ENCODE measurements at regions not wholly inside any gene's neighbourhood (a gene's known extent, or its start where the extent isn't known, plus 50 kb on each side); places are given as distances from the start of the nearest gene placed in this dataset.
A peak's percentile ranks its signal among the peaks of the same experiment; 100 is the strongest.
"Not testable (repeated sequence)": the region's sequence is repeated elsewhere in the genome, so short reads cannot be mapped to it uniquely, and the experiment has no call there.

- ATAC-seq = no peak
Measured at GRCh38 chr10:91000985-91001384, 80.1 kb upstream of the ANKRD1 start.

GRCh38 chr10:91002656-91003055 lies 81.8 kb upstream of the ANKRD1 start:
- TF ChIP-seq, protein P1, sequence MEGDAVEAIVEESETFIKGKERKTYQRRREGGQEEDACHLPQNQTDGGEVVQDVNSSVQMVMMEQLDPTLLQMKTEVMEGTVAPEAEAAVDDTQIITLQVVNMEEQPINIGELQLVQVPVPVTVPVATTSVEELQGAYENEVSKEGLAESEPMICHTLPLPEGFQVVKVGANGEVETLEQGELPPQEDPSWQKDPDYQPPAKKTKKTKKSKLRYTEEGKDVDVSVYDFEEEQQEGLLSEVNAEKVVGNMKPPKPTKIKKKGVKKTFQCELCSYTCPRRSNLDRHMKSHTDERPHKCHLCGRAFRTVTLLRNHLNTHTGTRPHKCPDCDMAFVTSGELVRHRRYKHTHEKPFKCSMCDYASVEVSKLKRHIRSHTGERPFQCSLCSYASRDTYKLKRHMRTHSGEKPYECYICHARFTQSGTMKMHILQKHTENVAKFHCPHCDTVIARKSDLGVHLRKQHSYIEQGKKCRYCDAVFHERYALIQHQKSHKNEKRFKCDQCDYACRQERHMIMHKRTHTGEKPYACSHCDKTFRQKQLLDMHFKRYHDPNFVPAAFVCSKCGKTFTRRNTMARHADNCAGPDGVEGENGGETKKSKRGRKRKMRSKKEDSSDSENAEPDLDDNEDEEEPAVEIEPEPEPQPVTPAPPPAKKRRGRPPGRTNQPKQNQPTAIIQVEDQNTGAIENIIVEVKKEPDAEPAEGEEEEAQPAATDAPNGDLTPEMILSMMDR (IDR thresholded peaks at IDR 0.05) = no peak
- POLR2A ChIA-PET = no interaction called here
- peaks cover 2% of the 10 kb centered on the region for H3K27me3 Mint-ChIP-seq
- H3K4me3 Mint-ChIP-seq = no peak overlapping the region
- H3K27ac Mint-ChIP-seq = no peak overlapping the region
- H3K4me1 Mint-ChIP-seq (ENCODE audit: low read depth) = peaks cover 31% of the 10 kb centered on the region
- H3K9me3 Mint-ChIP-seq = peaks cover 6% of the 10 kb centered on the region
- ATAC-seq (no peak), DNase-seq (no peak)
- CTCF ChIA-PET = interaction anchor here (9.3 kb wide), 1 partner anchor 247 kb away, joined by 184 read pairs; no protein-coding TSS in a partner anchor
- intact Hi-C loops (cut with micrococcal nuclease) = no loop called here
- H3K36me3 Mint-ChIP-seq (ENCODE audit: low read depth) = no peaks in the 10 kb centered on the region

More at GRCh38 chr10:91000985-91001384, 80.1 kb upstream of the ANKRD1 start:
- Mint-ChIP-seq H3K36me3 (ENCODE audit: low read depth) (no peaks in the 10 kb centered on the region), H3K27me3 (peaks cover 2% of the 10 kb centered on the region), H3K27ac (no peak overlapping the region), H3K4me3 (no peak overlapping the region), H3K9me3 (peaks cover 6% of the 10 kb centered on the region), H3K4me1 (ENCODE audit: low read depth) (peaks cover 14% of the 10 kb centered on the region)
- POLR2A ChIA-PET = no interaction called here
- DNase-seq = no peak
- intact Hi-C loops (cut with micrococcal nuclease) = no loop called here
- TF ChIP-seq, protein P1 (IDR thresholded peaks at IDR 0.05) = no peak
- CTCF ChIA-PET = interaction anchor here (1.1 to 2.5 kb wide), 2 partner anchors 90 to 251 kb away, joined by 4 to 11 read pairs; no protein-coding TSS in a partner anchor

DNA sequence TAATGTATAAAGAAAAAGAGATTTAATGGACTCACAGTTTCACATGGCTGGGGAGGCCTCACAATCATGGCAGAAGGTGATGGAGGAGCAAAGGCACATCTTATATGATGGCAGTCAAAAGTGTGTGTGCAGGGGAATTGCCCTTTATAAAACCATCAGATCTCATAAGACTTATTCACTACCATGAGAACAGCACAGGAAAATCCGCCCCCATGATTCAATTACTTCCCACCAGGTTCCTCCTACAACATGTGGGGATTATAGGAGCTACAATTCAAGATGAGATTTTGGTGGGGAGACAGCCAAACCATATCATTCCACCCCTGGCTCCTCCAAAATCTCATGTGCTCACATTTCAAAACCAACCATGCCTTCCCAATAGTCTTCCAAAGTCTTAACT lies 82.5 kb upstream of the ANKRD1 start:
- H3K27ac Mint-ChIP-seq; ATAC-seq; H3K36me3 Mint-ChIP-seq (ENCODE audit: low read depth); DNase-seq; POLR2A ChIA-PET; H3K9me3 Mint-ChIP-seq; H3K27me3 Mint-ChIP-seq; intact Hi-C loops (cut with micrococcal nuclease); H3K4me3 Mint-ChIP-seq: not testable (repeated sequence)
- CTCF ChIA-PET = interaction anchor here (1.6 to 9.3 kb wide), 2 partner anchors 8 to 247 kb away, joined by 4 to 184 read pairs; no protein-coding TSS in a partner anchor
- H3K4me1 Mint-ChIP-seq (ENCODE audit: low read depth) = peaks cover 38% of the 10 kb centered on the region

- Mint-ChIP-seq H3K27ac (peak overlapping the region; percentile 37), H3K4me1 (ENCODE audit: low read depth) (peaks cover 41% of the 10 kb centered on the region)
- CTCF ChIA-PET = interaction anchor here (0.7 to 9.3 kb wide), 37 partner anchors 11 to 292 kb away, joined by 3 to 184 read pairs (median 6); partner anchors contain the start of gene PCGF5
- not testable (repeated sequence) for H3K27me3 Mint-ChIP-seq; H3K9me3 Mint-ChIP-seq; H3K4me3 Mint-ChIP-seq; ATAC-seq; H3K36me3 Mint-ChIP-seq (ENCODE audit: low read depth)
- intact Hi-C loops (cut with micrococcal nuclease) = loop anchor here (5.0 kb wide), 1 partner anchor 92 kb away; no protein-coding TSS in a partner anchor
- POLR2A ChIA-PET = interaction anchor here (1.1 to 1.4 kb wide), 2 partner anchors 161 to 215 kb away, joined by 4 read pairs; partner anchors contain the start of gene PCGF5
- DNase-seq = peak; percentile 41
Measured at GRCh38 chr10:91005276-91005675, 84.4 kb upstream of the ANKRD1 start.

- H3K4me1 Mint-ChIP-seq (ENCODE audit: low read depth) = peaks cover 41% of the 10 kb centered on the region
- H3K36me3 Mint-ChIP-seq (ENCODE audit: low read depth) = no peaks in the 10 kb centered on the region
- TF ChIP-seq, protein P1 (IDR thresholded peaks at IDR 0.05) = peak; percentile 93
- H3K9me3 Mint-ChIP-seq = peaks cover 6% of the 10 kb centered on the region
- CTCF ChIA-PET = interaction anchor here (0.6 to 9.3 kb wide), 77 partner anchors 12 to 630 kb away, joined by 3 to 184 read pairs (median 4); partner anchors contain the start of gene PCGF5
- intact Hi-C loops (cut with micrococcal nuclease) = loop anchor here (2.0 to 5.0 kb wide), 3 partner anchors 91 to 245 kb away; no protein-coding TSS in a partner anchor
- no peak overlapping the region for H3K4me3 Mint-ChIP-seq
- H3K27me3 Mint-ChIP-seq = peaks cover 4% of the 10 kb centered on the region
- ATAC-seq = peak; percentile 81
- peak overlapping the region; percentile 76 for H3K27ac Mint-ChIP-seq
- POLR2A ChIA-PET = interaction anchor here (0.5 to 1.8 kb wide), 9 partner anchors 33 to 403 kb away, joined by 3 to 11 read pairs (median 3); partner anchors contain the start of gene PCGF5
- DNase-seq = peak; percentile 81
Measured at GRCh38 chr10:91006001-91006751, 85.3 kb upstream of the ANKRD1 start.
